Keratinocyte (primary cell): ENCODE measurements at regions not wholly inside any gene's neighbourhood (a gene's known extent, or its start where the extent isn't known, plus 50 kb on each side); places are given as distances from the start of the nearest gene placed in this dataset.

Source experiments
- DNase-seq: peaks from one replicate; pipeline ENCODE4 v3.0.0-alpha.2; 2011; ENCODE audit warnings: low read depth, missing footprints, low spot score
- FAIRE-seq: peaks from 2 replicates; lab custom pipeline; 2011; peaks lifted over from hg19 to GRCh38; lab: Jason Lieb, UNC
- H2AFZ ChIP-seq: 2 replicates; pipeline ENCODE4 v1.6.0; 2012; ENCODE audit warnings: low read length, control low read depth, inconsistent platforms; ENCODE audit not compliant: control insufficient read depth
- H3K27ac ChIP-seq: 2 replicates; pipeline ENCODE4 v1.5.1; 2011; ENCODE audit warnings: low read length; ENCODE audit not compliant: control insufficient read depth, insufficient read depth
- H3K27me3 ChIP-seq: 3 replicates; pipeline ENCODE4 v1.6.0; 2011; ENCODE audit warnings: low read length; ENCODE audit not compliant: control insufficient read depth, insufficient read depth; ENCODE audit errors: extremely low read depth
- H3K36me3 ChIP-seq, 2 experiments: 2 replicates in 1 of 2; 3 replicates in 1 of 2; pipeline ENCODE4 v1.5.1; 2011; ENCODE audit warnings: low read length in 2 of 2, mild to moderate bottlenecking in 1 of 2; ENCODE audit not compliant: control insufficient read depth in 2 of 2, insufficient read depth in 2 of 2; ENCODE audit errors: extremely low read depth in 1 of 2
- H3K4me1 ChIP-seq: 3 replicates; pipeline ENCODE4 v1.5.1; 2011; ENCODE audit warnings: low read length; ENCODE audit not compliant: control insufficient read depth, insufficient read depth; ENCODE audit errors: extremely low read depth
- H3K4me2 ChIP-seq: 3 replicates; pipeline ENCODE4 v1.6.0; 2011; ENCODE audit warnings: low read depth, low read length; ENCODE audit not compliant: control insufficient read depth, insufficient read depth; ENCODE audit errors: extremely low read depth
- H3K4me3 ChIP-seq, 3 experiments: fragments of 200-600 bp in 1 of 3; sonication (generic) in 1 of 3; 2 replicates in 2 of 3; 3 replicates in 1 of 3; pipeline ENCODE4 v1.5.1; 2011 to 2016; ENCODE audit warnings: low read length in 3 of 3, mild to moderate bottlenecking in 3 of 3, control low read depth in 2 of 3, inconsistent platforms in 1 of 3, low read depth in 1 of 3, mixed read lengths in 1 of 3, mixed run types in 1 of 3, moderate library complexity in 1 of 3; ENCODE audit not compliant: control insufficient read depth in 2 of 3, insufficient read depth in 2 of 3; ENCODE audit errors: extremely low read depth in 1 of 3
- H3K79me2 ChIP-seq: 2 replicates; pipeline ENCODE4 v1.6.0; 2012; ENCODE audit warnings: low read length; ENCODE audit not compliant: control insufficient read depth, insufficient read depth
- H3K9ac ChIP-seq: 3 replicates; pipeline ENCODE4 v1.6.0; 2011; ENCODE audit warnings: low read length; ENCODE audit not compliant: control insufficient read depth, insufficient read depth; ENCODE audit errors: extremely low read depth
- H3K9me1 ChIP-seq: 3 replicates; pipeline ENCODE4 v1.6.0; 2011; ENCODE audit warnings: low read length; ENCODE audit not compliant: control insufficient read depth, insufficient read depth; ENCODE audit errors: extremely low read depth
- H3K9me3 ChIP-seq: 2 replicates; pipeline ENCODE4 v1.5.1; 2012; ENCODE audit warnings: low read depth, low read length; ENCODE audit not compliant: control insufficient read depth
- H4K20me1 ChIP-seq: 3 replicates; pipeline ENCODE4 v1.6.0; 2011; ENCODE audit warnings: low read length; ENCODE audit not compliant: control insufficient read depth, insufficient read depth; ENCODE audit errors: extremely low read depth
- CTCF ChIP-seq, 3 experiments: IDR thresholded peaks in 1 of 3; conservative IDR thresholded peaks in 1 of 3; optimal IDR thresholded peaks in 1 of 3; 2 replicates in 2 of 3; 3 replicates in 1 of 3; pipeline versions ENCODE3 to v1.5.1; 2011; ENCODE audit warnings: low read length in 3 of 3, mild to moderate bottlenecking in 3 of 3, moderate library complexity in 2 of 3, control low read depth in 1 of 3, inconsistent platforms in 1 of 3; ENCODE audit not compliant: insufficient read depth in 2 of 3; ENCODE audit errors: extremely low read depth in 1 of 3
- EZH2 ChIP-seq: IDR thresholded peaks from one replicate; pipeline ENCODE4 v1.6.1; 2012; ENCODE audit warnings: inconsistent platforms, mild to moderate bottlenecking, low read length, moderate library complexity
- dilution Hi-C: fragments of 300-500 bp; cut with MboI; formaldehyde crosslinking; loops from one replicate; pipeline ENCODE4 v1.7.0; 2020; ENCODE audit warnings: low sequenced_read_pairs; ENCODE audit not compliant: extremely low pct_ligation_motif_present

GRCh38 chr19:30148803-30149202, 206.8 kb downstream of the URI1 start:
- FAIRE-seq (no peak), DNase-seq (no peak)
- H3K4me1 ChIP-seq, result no peaks in the 10 kb centered on the region
- peaks cover 2% of the 10 kb centered on the region for H3K9me3 ChIP-seq
- H3K79me2 ChIP-seq, result no peaks in the 10 kb centered on the region
- H2AFZ ChIP-seq, result no peak overlapping the region
- no peaks in the 10 kb centered on the region for H3K36me3 ChIP-seq
- H3K9me1 ChIP-seq, result no peaks in the 10 kb centered on the region
- H4K20me1 ChIP-seq, result no peaks in the 10 kb centered on the region
- H3K27ac ChIP-seq, result no peak overlapping the region
- H3K9ac ChIP-seq, result no peak overlapping the region
- no peak for TF ChIP-seq EZH2
- TF ChIP-seq CTCF (optimal IDR thresholded peaks at IDR 0.05 in 1 of 3, IDR thresholded peaks at IDR 0.05 in 1 of 3, conservative IDR thresholded peaks at IDR 0.05 in 1 of 3; ENCODE audit: extremely low read depth in 1 of 3, insufficient read depth in 2 of 3, low read length in 3 of 3), result no peak
- no peak overlapping the region for H3K4me3 ChIP-seq
- no peaks in the 10 kb centered on the region for H3K27me3 ChIP-seq
- no peak overlapping the region for H3K4me2 ChIP-seq
- dilution Hi-C loops, result no loop called here

- H2AFZ ChIP-seq, result no peak overlapping the region
- H3K4me3 ChIP-seq, result no peak overlapping the region
- H3K4me1 ChIP-seq, result no peaks in the 10 kb centered on the region
- no peak overlapping the region for H3K4me2 ChIP-seq
- no peaks in the 10 kb centered on the region for H4K20me1 ChIP-seq
- FAIRE-seq (no peak), DNase-seq (no peak)
- no peaks in the 10 kb centered on the region for H3K27me3 ChIP-seq
- H3K9ac ChIP-seq, result no peak overlapping the region
- H3K79me2 ChIP-seq, result no peaks in the 10 kb centered on the region
- H3K36me3 ChIP-seq, result no peaks in the 10 kb centered on the region
- H3K9me3 ChIP-seq, result peaks cover 2% of the 10 kb centered on the region
- dilution Hi-C loops, result no loop called here
- no peak for TF ChIP-seq EZH2
- no peak for TF ChIP-seq CTCF (optimal IDR thresholded peaks at IDR 0.05 in 1 of 3, IDR thresholded peaks at IDR 0.05 in 1 of 3, conservative IDR thresholded peaks at IDR 0.05 in 1 of 3; ENCODE audit: extremely low read depth in 1 of 3, insufficient read depth in 2 of 3, low read length in 3 of 3)
- no peak overlapping the region for H3K27ac ChIP-seq
- no peaks in the 10 kb centered on the region for H3K9me1 ChIP-seq
Measured at GRCh38 chr19:30149300-30149699, 207.3 kb downstream of the URI1 start.
